CD4-positive, alpha-beta T cell (primary cell): ENCODE measurements at regions not wholly inside any gene's neighbourhood (a gene's known extent, or its start where the extent isn't known, plus 50 kb on each side); places are given as distances from the start of the nearest gene placed in this dataset.

Experiments
- ATAC-seq: fragments of 200-7000 bp; cut with Tn5 transposase; one replicate; pipeline ENCODE4 v1.10.0; 2022; ENCODE audit warnings: mild to moderate bottlenecking; ENCODE audit not compliant: poor library complexity
- CTCF ChIA-PET: fragments of 350-600 bp; sonication (Branson Sonifier 250); formaldehyde crosslinking; loops from one replicate; lab custom pipeline; 2021; ENCODE audit warnings: antibody characterized with exemption, inconsistent platforms; lab: Charles Lee
- POLR2A ChIA-PET: fragments of 350-600 bp; sonication (Branson Sonifier 250); formaldehyde crosslinking; loops from one replicate; lab custom pipeline; 2021; ENCODE audit warnings: antibody characterized with exemption, inconsistent platforms; lab: Charles Lee
- DNase-seq, 14 experiments: peaks; one replicate each; pipeline ENCODE4 v3.0.0-alpha.2; 2013 to 2020; ENCODE audit warnings: mixed read lengths in 2 of 14
- H3K27ac ChIP-seq, 2 donors: one replicate each; pipeline versions ENCODE4 v1.5.1 to v1.7.0; 2013; ENCODE audit warnings: low read length in 2 of 2, low read depth in 1 of 2, mild to moderate bottlenecking in 1 of 2
- H3K27me3 ChIP-seq, 2 experiments: 1 replicate in 1 of 2; 2 replicates in 1 of 2; pipeline versions ENCODE4 v1.6.1 to v1.7.0; 2013; ENCODE audit warnings: low read length in 2 of 2, control low read depth in 1 of 2, mild to moderate bottlenecking in 1 of 2, moderate library complexity in 1 of 2; ENCODE audit not compliant: insufficient read depth in 2 of 2, control insufficient read depth in 1 of 2
- H3K36me3 ChIP-seq: one replicate; pipeline ENCODE4 v1.6.1; 2013; ENCODE audit warnings: low read length, control low read depth; ENCODE audit not compliant: insufficient read depth
- H3K4me1 ChIP-seq: one replicate; pipeline ENCODE4 v1.6.1; 2013; ENCODE audit warnings: low read length, control low read depth; ENCODE audit not compliant: insufficient read depth
- H3K4me3 ChIP-seq: one replicate; pipeline ENCODE4 v1.5.1; 2013; ENCODE audit warnings: mild to moderate bottlenecking, low read length, moderate library complexity
- H3K9me3 ChIP-seq, 2 experiments: 1 replicate in 1 of 2; 2 replicates in 1 of 2; pipeline versions ENCODE4 v1.6.1 to v1.7.0; 2013; ENCODE audit warnings: low read length in 2 of 2, mild to moderate bottlenecking in 2 of 2, control low read depth in 1 of 2, moderate library complexity in 1 of 2; ENCODE audit not compliant: control insufficient read depth in 1 of 2, insufficient read depth in 1 of 2
- H3K27ac Mint-ChIP-seq: one replicate; pipeline ENCODE4 v1.8.0; 2020; ENCODE audit warnings: mixed read lengths
- H3K27me3 Mint-ChIP-seq: one replicate; pipeline ENCODE4 v1.8.0; 2021; ENCODE audit warnings: mixed read lengths
- H3K36me3 Mint-ChIP-seq: one replicate; pipeline ENCODE4 v1.8.0; 2021; ENCODE audit warnings: low read depth, mixed read lengths
- H3K4me1 Mint-ChIP-seq: one replicate; pipeline ENCODE4 v1.8.0; 2021; ENCODE audit warnings: low read depth, mixed read lengths
- H3K4me3 Mint-ChIP-seq: one replicate; pipeline ENCODE4 v1.8.0; 2020; ENCODE audit warnings: mild to moderate bottlenecking, mixed read lengths
- H3K9me3 Mint-ChIP-seq: one replicate; pipeline ENCODE4 v1.8.0; 2020; ENCODE audit warnings: mixed read lengths
- intact Hi-C, 2 experiments: fragments of 100-400 bp; cut with DNase I in 1 of 2; cut with micrococcal nuclease in 1 of 2; formaldehyde crosslinking; loops; one replicate each; pipeline versions ENCODE4 v1.15.1 to v1.9.0; 2023 to 2025; cut with DNase I, micrococcal nuclease
- TF ChIP-seq, protein P1 (sequence below): fragments of 200-600 bp; IDR thresholded peaks from one replicate; pipeline ENCODE4 v1.8.0; 2022; ENCODE audit warnings: antibody characterized with exemption, mild to moderate bottlenecking

- Mint-ChIP-seq H3K9me3 (no peaks in the 10 kb centered on the region), H3K27me3 (peaks cover 8% of the 10 kb centered on the region), H3K4me3 (no peak overlapping the region), H3K27ac (no peak overlapping the region), H3K4me1 (no peaks in the 10 kb centered on the region), H3K36me3 (no peaks in the 10 kb centered on the region)
- POLR2A ChIA-PET = no interaction called here
- Histone ChIP-seq H3K9me3 (no peaks in the 10 kb centered on the region), H3K36me3 (no peaks in the 10 kb centered on the region), H3K27me3 (no peaks in the 10 kb centered on the region), H3K4me3 (no peak overlapping the region), H3K27ac (no peak overlapping the region), H3K4me1 (no peaks in the 10 kb centered on the region)
- CTCF ChIA-PET = no interaction called here
- DNase-seq (no peak), ATAC-seq (no peak)
- intact Hi-C loops = no loop called here
- TF ChIP-seq, protein P1, sequence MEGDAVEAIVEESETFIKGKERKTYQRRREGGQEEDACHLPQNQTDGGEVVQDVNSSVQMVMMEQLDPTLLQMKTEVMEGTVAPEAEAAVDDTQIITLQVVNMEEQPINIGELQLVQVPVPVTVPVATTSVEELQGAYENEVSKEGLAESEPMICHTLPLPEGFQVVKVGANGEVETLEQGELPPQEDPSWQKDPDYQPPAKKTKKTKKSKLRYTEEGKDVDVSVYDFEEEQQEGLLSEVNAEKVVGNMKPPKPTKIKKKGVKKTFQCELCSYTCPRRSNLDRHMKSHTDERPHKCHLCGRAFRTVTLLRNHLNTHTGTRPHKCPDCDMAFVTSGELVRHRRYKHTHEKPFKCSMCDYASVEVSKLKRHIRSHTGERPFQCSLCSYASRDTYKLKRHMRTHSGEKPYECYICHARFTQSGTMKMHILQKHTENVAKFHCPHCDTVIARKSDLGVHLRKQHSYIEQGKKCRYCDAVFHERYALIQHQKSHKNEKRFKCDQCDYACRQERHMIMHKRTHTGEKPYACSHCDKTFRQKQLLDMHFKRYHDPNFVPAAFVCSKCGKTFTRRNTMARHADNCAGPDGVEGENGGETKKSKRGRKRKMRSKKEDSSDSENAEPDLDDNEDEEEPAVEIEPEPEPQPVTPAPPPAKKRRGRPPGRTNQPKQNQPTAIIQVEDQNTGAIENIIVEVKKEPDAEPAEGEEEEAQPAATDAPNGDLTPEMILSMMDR = no peak
Measured at GRCh38 chr11:33622186-33622585, 78.4 kb downstream of the C11orf91 start.

GRCh38 chr11:33620423-33621171, 80.0 kb downstream of the C11orf91 start:
- no peaks in the 10 kb centered on the region for H3K9me3 Mint-ChIP-seq
- no peak for ATAC-seq
- Histone ChIP-seq H3K27ac (no peak overlapping the region), H3K4me1 (no peaks in the 10 kb centered on the region), H3K4me3 (no peak overlapping the region), H3K36me3 (no peaks in the 10 kb centered on the region), H3K9me3 (no peaks in the 10 kb centered on the region), H3K27me3 (no peaks in the 10 kb centered on the region)
- no peak overlapping the region for H3K4me3 Mint-ChIP-seq
- ChIA-PET CTCF (no interaction called here), POLR2A (no interaction called here)
- peaks cover 15% of the 10 kb centered on the region for H3K27me3 Mint-ChIP-seq
- no peaks in the 10 kb centered on the region for H3K4me1 Mint-ChIP-seq
- H3K36me3 Mint-ChIP-seq = no peaks in the 10 kb centered on the region
- intact Hi-C loops = no loop called here
- TF ChIP-seq, protein P1 = no peak
- no peak for DNase-seq
- H3K27ac Mint-ChIP-seq = no peak overlapping the region

- H3K27ac ChIP-seq = no peak overlapping the region
- no peak overlapping the region for H3K27ac Mint-ChIP-seq
- DNase-seq (no peak), ATAC-seq (no peak)
- H3K4me1 ChIP-seq = no peaks in the 10 kb centered on the region
- TF ChIP-seq, protein P1 = no peak
- no peaks in the 10 kb centered on the region for H3K4me1 Mint-ChIP-seq
- H3K4me3 Mint-ChIP-seq = no peak overlapping the region
- H3K27me3 Mint-ChIP-seq = peaks cover 22% of the 10 kb centered on the region
- POLR2A ChIA-PET = no interaction called here
- H3K4me3 ChIP-seq = no peak overlapping the region
- no peaks in the 10 kb centered on the region for H3K9me3 Mint-ChIP-seq
- no peaks in the 10 kb centered on the region for H3K9me3 ChIP-seq
- CTCF ChIA-PET = no interaction called here
- intact Hi-C loops = no loop called here
- H3K36me3 ChIP-seq = no peaks in the 10 kb centered on the region
- H3K27me3 ChIP-seq = no peaks in the 10 kb centered on the region
- no peaks in the 10 kb centered on the region for H3K36me3 Mint-ChIP-seq
Measured at GRCh38 chr11:33618956-33619355, 81.7 kb downstream of the C11orf91 start.
